ENCODE measurements at regions not wholly inside any gene's neighbourhood (a gene's known extent, or its start where the extent isn't known, plus 50 kb on each side); places are given as distances from the start of the nearest gene placed in this dataset.

DNA sequence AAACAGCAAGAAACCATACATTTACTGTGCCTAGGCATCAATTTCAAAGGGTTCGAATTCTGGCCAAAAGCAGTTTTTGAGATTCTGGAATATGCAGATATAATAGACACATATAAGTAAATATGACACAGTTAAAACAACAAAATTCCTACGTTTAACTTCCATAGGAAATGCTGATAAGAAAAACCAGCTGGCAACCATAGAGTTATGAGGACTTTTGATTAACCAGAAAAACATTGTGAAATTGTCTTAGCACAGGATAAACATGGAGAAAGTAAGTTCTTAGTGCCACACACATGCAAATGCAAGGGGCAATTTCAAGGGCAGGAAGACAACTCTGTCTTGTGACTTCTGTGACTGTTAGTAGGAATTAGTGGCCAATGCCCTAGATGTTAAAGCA is 702.1 kb downstream of the TNS3 start:
- H3K27me3 ChIP-seq = no peaks in the 10 kb centered on the region
- no peak for ATAC-seq
- intact Hi-C loops (cut with DNase I; ENCODE audit: low total_unique reads) = no loop called here

GRCh38 chr7:46871516-46871915 is 710.4 kb downstream of the TNS3 start:
- in situ Hi-C loops (cut with MboI; ENCODE audit: low sequenced_read_pairs in 4 of 4) (no loop called here), intact Hi-C loops (cut with DNase I; ENCODE audit: low total_unique reads) (no loop called here)
- no peak for TF ChIP-seq POLR2A (IDR thresholded peaks at IDR 0.05)
- TF ChIP-seq CTCF (IDR thresholded peaks at IDR 0.05 in 4 of 5, conservative IDR thresholded peaks at IDR 0.05 in 1 of 5) = no peak
- Histone ChIP-seq H3K4me1 (no peaks in the 10 kb centered on the region), H3K4me3 (no peak overlapping the region), H3K27ac (no peak overlapping the region), H3K27me3 (no peaks in the 10 kb centered on the region), H3K36me3 (no peaks in the 10 kb centered on the region), H3K9me3 (no peaks in the 10 kb centered on the region)
- ATAC-seq (no peak), DNase-seq (no peak)

More for the DNA sequence above, 702.1 kb downstream of the TNS3 start:
- in situ Hi-C loops (cut with MboI; ENCODE audit: low sequenced_read_pairs in 4 of 4) = no loop called here
- Histone ChIP-seq H3K4me1 (no peaks in the 10 kb centered on the region), H3K27ac (no peak overlapping the region), H3K4me3 (no peak overlapping the region), H3K36me3 (no peaks in the 10 kb centered on the region), H3K9me3 (no peaks in the 10 kb centered on the region)
- DNase-seq = no peak
- TF ChIP-seq CTCF (IDR thresholded peaks at IDR 0.05 in 4 of 5, conservative IDR thresholded peaks at IDR 0.05 in 1 of 5) (no peak), POLR2A (IDR thresholded peaks at IDR 0.05) (no peak)

DNA sequence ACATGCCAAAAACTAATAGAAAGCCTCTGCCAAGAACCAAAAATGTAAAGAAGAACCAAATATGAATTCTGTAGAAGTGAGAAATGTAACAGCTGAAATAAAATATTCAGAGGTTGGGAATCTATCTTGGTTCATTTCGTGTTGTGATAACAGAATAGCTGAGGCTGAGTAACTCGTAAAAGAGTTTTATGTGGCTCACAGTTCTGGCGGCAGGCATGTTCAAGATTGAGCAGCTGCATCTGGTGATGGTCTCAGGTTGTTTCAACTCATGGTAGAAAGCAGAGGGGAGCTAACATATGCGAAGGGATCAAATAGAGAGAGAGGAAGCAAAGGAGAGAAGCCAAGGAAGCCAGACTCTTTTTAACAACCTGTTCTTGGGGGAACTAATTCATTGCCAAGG is 717.2 kb downstream of the TNS3 start:
- Histone ChIP-seq H3K4me3 (no peak overlapping the region), H3K27me3 (no peaks in the 10 kb centered on the region), H3K27ac (no peak overlapping the region), H3K36me3 (no peaks in the 10 kb centered on the region), H3K4me1 (no peaks in the 10 kb centered on the region), H3K9me3 (no peaks in the 10 kb centered on the region)
- TF ChIP-seq CTCF (IDR thresholded peaks at IDR 0.05 in 4 of 5, conservative IDR thresholded peaks at IDR 0.05 in 1 of 5) (no peak), POLR2A (IDR thresholded peaks at IDR 0.05) (no peak)
- intact Hi-C loops (cut with DNase I; ENCODE audit: low total_unique reads) (no loop called here), in situ Hi-C loops (cut with MboI; ENCODE audit: low sequenced_read_pairs in 4 of 4) (no loop called here)
- DNase-seq (no peak), ATAC-seq (no peak)

DNA sequence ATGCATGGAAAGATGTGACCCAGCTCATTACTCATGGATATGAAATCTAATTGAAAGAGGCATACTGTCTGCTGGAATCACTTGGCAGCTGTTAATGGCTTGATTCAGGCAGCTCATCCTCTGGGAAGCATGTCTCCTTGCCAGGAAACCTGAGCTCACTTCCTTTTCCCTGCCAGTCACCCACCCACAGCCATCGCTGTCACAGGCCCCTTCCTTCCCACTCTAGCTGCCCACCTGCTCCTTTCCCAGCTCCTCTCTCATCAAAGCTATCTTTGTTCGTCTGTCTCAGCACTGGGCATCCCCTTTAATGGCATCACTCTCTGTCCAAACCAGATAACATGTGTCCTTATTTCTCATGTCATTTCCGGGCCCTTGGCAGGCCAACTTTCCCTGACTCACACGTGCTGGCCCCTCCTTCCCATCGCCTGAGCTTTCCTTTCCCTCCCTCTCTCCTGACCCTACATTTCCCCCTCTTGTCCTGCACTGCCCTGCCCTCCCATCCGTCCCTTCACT is 721.9 kb downstream of the TNS3 start:
- ATAC-seq (peak in 1 of 2 donors; percentile 42), DNase-seq (peak in 1 of 2 donors; percentile 12)
- intact Hi-C loops (cut with DNase I; ENCODE audit: low total_unique reads) = no loop called here
- Histone ChIP-seq H3K27ac (no peak overlapping the region), H3K4me3 (no peak overlapping the region), H3K27me3 (no peaks in the 10 kb centered on the region), H3K4me1 (no peaks in the 10 kb centered on the region), H3K9me3 (no peaks in the 10 kb centered on the region), H3K36me3 (no peaks in the 10 kb centered on the region)
- no peak for TF ChIP-seq POLR2A (IDR thresholded peaks at IDR 0.05)
- no peak for TF ChIP-seq CTCF (IDR thresholded peaks at IDR 0.05 in 4 of 5, conservative IDR thresholded peaks at IDR 0.05 in 1 of 5)
- in situ Hi-C loops (cut with MboI; ENCODE audit: low sequenced_read_pairs in 4 of 4) = no loop called here

GRCh38 chr7:46855851-46856250 is 726.1 kb downstream of the TNS3 start:
- H3K4me1 ChIP-seq = no peaks in the 10 kb centered on the region
- no peaks in the 10 kb centered on the region for H3K9me3 ChIP-seq
- no peaks in the 10 kb centered on the region for H3K36me3 ChIP-seq
- in situ Hi-C loops (cut with MboI; ENCODE audit: low sequenced_read_pairs in 4 of 4) (no loop called here), intact Hi-C loops (cut with DNase I; ENCODE audit: low total_unique reads) (no loop called here)
- DNase-seq (peak in 1 of 2 donors; percentile 41), ATAC-seq (no peak)
- no peak overlapping the region for H3K27ac ChIP-seq
- no peaks in the 10 kb centered on the region for H3K27me3 ChIP-seq
- TF ChIP-seq CTCF (IDR thresholded peaks at IDR 0.05 in 4 of 5, conservative IDR thresholded peaks at IDR 0.05 in 1 of 5) (no peak), POLR2A (IDR thresholded peaks at IDR 0.05) (no peak)
- no peak overlapping the region for H3K4me3 ChIP-seq
